ENCODE measurements at regions not wholly inside any gene's neighbourhood (a gene's known extent, or its start where the extent isn't known, plus 50 kb on each side); places are given as distances from the start of the nearest gene placed in this dataset.

GRCh38 chr18:34083910-34084535, 140.7 kb downstream of the NOL4 start:
- POLR2A ChIA-PET = no interaction called here
- no peaks in the 10 kb centered on the region for H4K20me1 ChIP-seq (replicated peaks; ENCODE audit: control insufficient read depth, extremely low read depth, insufficient read depth, low read length)
- intact Hi-C loops (cut with micrococcal nuclease) = no loop called here

More at GRCh38 chr18:34083910-34084535, 140.7 kb downstream of the NOL4 start:
- Histone ChIP-seq H2AFZ (ENCODE audit: low read depth, low read length) (no peak overlapping the region), H3K36me3 (ENCODE audit: control insufficient read depth in 2 of 2, extremely low read depth in 1 of 2, insufficient read depth in 2 of 2, low read length in 2 of 2) (no peaks in the 10 kb centered on the region), H3K79me2 (ENCODE audit: control insufficient read depth, insufficient read depth, low read length) (no peaks in the 10 kb centered on the region), H3K27me3 (ENCODE audit: control insufficient read depth in 2 of 2, insufficient read depth in 2 of 2, low read length in 2 of 2) (no peaks in the 10 kb centered on the region), H3K4me3 (replicated peaks in 1 of 3; ENCODE audit: insufficient read depth in 1 of 3, low read depth in 1 of 3, low read length in 3 of 3) (no peak overlapping the region), H3K9ac (replicated peaks; ENCODE audit: extremely low read depth, insufficient read depth, low read length) (no peak overlapping the region), H3K4me1 (ENCODE audit: control insufficient read depth, extremely low read depth, insufficient read depth, low read length) (no peaks in the 10 kb centered on the region), H3K27ac (ENCODE audit: insufficient read depth, low read depth, low read length) (no peak overlapping the region), H3K4me2 (ENCODE audit: insufficient read depth, low read length) (no peak overlapping the region), H3K9me1 (replicated peaks; ENCODE audit: control insufficient read depth, extremely low read depth, insufficient read depth, low read length) (no peaks in the 10 kb centered on the region), H3K9me3 (replicated peaks; ENCODE audit: control insufficient read depth, insufficient read depth, low read length) (no peaks in the 10 kb centered on the region)
- DNase-seq (ENCODE audit: low read depth, low spot score) = no peak
- dilution Hi-C loops (cut with MboI; ENCODE audit: extremely low pct_ligation_motif_present, low sequenced_read_pairs) = no loop called here
- no peak for FAIRE-seq
- CTCF ChIA-PET = no interaction called here
- TF ChIP-seq POLR2A (IDR thresholded peaks at IDR 0.05; ENCODE audit: low read depth, low read length) = no peak
- no peak for TF ChIP-seq POLR2AphosphoS5 (IDR thresholded peaks at IDR 0.05; ENCODE audit: insufficient read depth, low read depth, low read length)
- TF ChIP-seq FOS (IDR thresholded peaks at IDR 0.05; ENCODE audit: borderline replicate concordance, insufficient read depth, low read length) = no peak
- no peak for TF ChIP-seq GATA2 (IDR thresholded peaks at IDR 0.05; ENCODE audit: insufficient read depth, insufficient read length, low read depth, low read length)
- no peak for TF ChIP-seq MAX (IDR thresholded peaks at IDR 0.05; ENCODE audit: insufficient read depth, insufficient read length)
- TF ChIP-seq MYC (IDR thresholded peaks at IDR 0.05; ENCODE audit: low read depth, low read length) = no peak
- TF ChIP-seq CTCF (IDR thresholded peaks at IDR 0.05; ENCODE audit: extremely low read depth in 1 of 2, insufficient read depth in 1 of 2, low read depth in 1 of 2, low read length in 2 of 2) = no peak
- no TSS peak for BruUV-seq (replicated peaks)

Measured in endothelial cell of umbilical vein (primary cell).